ENCODE measurements at regions not wholly inside any gene's neighbourhood (a gene's known extent, or its start where the extent isn't known, plus 50 kb on each side); places are given as distances from the start of the nearest gene placed in this dataset.

- Histone ChIP-seq H2AFZ (ENCODE audit: insufficient read depth, low read depth, low read length, poor library complexity, severe bottlenecking) (no peak overlapping the region), H3K4me2 (replicated peaks; ENCODE audit: extremely low read depth, low read length, poor library complexity, severe bottlenecking) (no peak overlapping the region), H3K4me1 (ENCODE audit: control insufficient read depth in 1 of 2, insufficient read depth in 2 of 2, low read length in 2 of 2) (no peaks in the 10 kb centered on the region), H3K9me3 (replicated peaks in 1 of 2; ENCODE audit: control insufficient read depth in 1 of 2, insufficient read depth in 1 of 2, low read length in 2 of 2) (peaks cover 0 to 4% of the 10 kb centered on the region in 2 donors), H3K79me2 (ENCODE audit: insufficient read depth, low read length) (no peaks in the 10 kb centered on the region), H3K4me3 (replicated peaks in 1 of 3; ENCODE audit: low read depth in 2 of 3, low read length in 3 of 3) (no peak overlapping the region), H3K27ac (ENCODE audit: low read depth in 1 of 2, low read length in 2 of 2) (no peak overlapping the region), H4K20me1 (ENCODE audit: insufficient read depth, low read length) (no peaks in the 10 kb centered on the region), H3K27me3 (ENCODE audit: control insufficient read depth in 2 of 2, insufficient read depth in 2 of 2, low read length in 2 of 2) (no peaks in the 10 kb centered on the region), H3K9ac (ENCODE audit: insufficient read depth, low read length, poor library complexity, severe bottlenecking) (no peak overlapping the region), H3K36me3 (replicated peaks in 1 of 2; ENCODE audit: control insufficient read depth in 1 of 2, insufficient read depth in 2 of 2, low read length in 2 of 2) (no peaks in the 10 kb centered on the region)
- intact Hi-C loops (cut with micrococcal nuclease) = no loop called here
- no peak overlapping the region for H3K27ac Mint-ChIP-seq
- peaks cover 0 to 2% (median 0%) of the 10 kb centered on the region in 3 donors for H3K27me3 Mint-ChIP-seq (ENCODE audit: low read depth in 3 of 3)
- WGBS (ENCODE audit: insufficient coverage) = 100% methylated on average over 3 of the region's 3 CpGs
- no peaks in the 10 kb centered on the region for H3K36me3 Mint-ChIP-seq
- DNase-seq = no peak
- peaks cover 2 to 6% (median 5%) of the 10 kb centered on the region in 7 donors for H3K9me3 Mint-ChIP-seq
- H3K4me1 Mint-ChIP-seq = no peaks in the 10 kb centered on the region
- no peak overlapping the region for H3K4me3 Mint-ChIP-seq
- TF ChIP-seq, protein P1, sequence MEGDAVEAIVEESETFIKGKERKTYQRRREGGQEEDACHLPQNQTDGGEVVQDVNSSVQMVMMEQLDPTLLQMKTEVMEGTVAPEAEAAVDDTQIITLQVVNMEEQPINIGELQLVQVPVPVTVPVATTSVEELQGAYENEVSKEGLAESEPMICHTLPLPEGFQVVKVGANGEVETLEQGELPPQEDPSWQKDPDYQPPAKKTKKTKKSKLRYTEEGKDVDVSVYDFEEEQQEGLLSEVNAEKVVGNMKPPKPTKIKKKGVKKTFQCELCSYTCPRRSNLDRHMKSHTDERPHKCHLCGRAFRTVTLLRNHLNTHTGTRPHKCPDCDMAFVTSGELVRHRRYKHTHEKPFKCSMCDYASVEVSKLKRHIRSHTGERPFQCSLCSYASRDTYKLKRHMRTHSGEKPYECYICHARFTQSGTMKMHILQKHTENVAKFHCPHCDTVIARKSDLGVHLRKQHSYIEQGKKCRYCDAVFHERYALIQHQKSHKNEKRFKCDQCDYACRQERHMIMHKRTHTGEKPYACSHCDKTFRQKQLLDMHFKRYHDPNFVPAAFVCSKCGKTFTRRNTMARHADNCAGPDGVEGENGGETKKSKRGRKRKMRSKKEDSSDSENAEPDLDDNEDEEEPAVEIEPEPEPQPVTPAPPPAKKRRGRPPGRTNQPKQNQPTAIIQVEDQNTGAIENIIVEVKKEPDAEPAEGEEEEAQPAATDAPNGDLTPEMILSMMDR (IDR thresholded peaks at IDR 0.05) = no peak
Measured at GRCh38 chr13:34322743-34323074, 504.8 kb downstream of the RFC3 start.

DNA sequence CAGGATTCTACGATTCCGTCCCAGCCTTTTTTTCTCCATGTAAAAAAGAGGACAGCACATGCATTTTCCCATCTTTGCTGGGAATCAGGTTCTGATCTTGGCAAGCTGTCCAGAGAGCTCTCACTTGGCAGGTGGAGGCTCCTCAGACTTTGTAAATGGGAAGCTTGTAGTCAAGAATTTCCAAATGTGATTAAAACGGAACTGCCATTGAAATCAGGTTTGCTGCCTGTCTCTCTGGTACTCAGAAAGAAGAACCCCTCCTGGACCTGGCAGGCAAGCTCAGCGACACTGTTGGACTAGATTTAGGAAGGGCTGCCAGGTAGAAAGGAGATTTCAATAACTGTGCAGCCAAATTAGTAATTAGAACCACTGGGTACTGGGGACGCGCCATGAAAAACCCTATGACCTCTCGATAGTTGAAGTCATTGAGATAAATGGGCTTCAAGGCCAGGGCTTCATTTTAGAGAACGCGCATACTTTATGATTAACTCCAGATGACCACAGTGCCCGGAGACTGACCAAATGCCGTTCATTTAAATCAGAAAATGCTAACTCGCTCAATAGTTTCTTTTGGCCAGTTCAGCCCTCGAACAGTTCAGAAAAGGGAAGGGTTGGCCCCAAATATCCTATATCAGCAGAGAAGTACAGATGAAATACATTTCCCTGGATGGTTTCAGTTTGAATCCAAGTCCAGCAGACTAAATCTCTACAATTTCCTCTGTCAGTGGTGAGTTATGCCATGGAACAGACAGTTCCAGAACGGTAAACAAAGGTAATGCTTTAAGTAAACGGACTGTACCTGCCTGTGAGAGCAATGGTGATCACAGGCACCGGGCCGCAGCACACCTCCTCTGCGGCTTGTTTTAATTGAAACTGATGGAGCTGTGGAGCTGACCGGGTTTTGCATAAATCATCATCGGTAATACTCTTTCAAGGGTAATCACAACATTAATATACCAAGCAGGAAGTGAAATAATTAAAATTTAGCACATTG, 517.4 kb downstream of the RFC3 start:
- no peaks in the 10 kb centered on the region for H3K27me3 ChIP-seq (ENCODE audit: control insufficient read depth in 2 of 2, insufficient read depth in 2 of 2, low read length in 2 of 2)
- Mint-ChIP-seq H3K27ac (no peak overlapping the region), H3K9me3 (peaks cover 11 to 34% (median 25%) of the 10 kb centered on the region in 7 donors), H3K36me3 (no peaks in the 10 kb centered on the region), H3K27me3 (ENCODE audit: low read depth in 3 of 3) (no peaks in the 10 kb centered on the region), H3K4me1 (no peaks in the 10 kb centered on the region), H3K4me3 (no peak overlapping the region)
- no peak overlapping the region for H3K9ac ChIP-seq (ENCODE audit: insufficient read depth, low read length, poor library complexity, severe bottlenecking)
- no peak overlapping the region for H3K27ac ChIP-seq (ENCODE audit: low read depth in 1 of 2, low read length in 2 of 2)
- H2AFZ ChIP-seq (ENCODE audit: insufficient read depth, low read depth, low read length, poor library complexity, severe bottlenecking) = no peak overlapping the region
- intact Hi-C loops (cut with micrococcal nuclease) = no loop called here
- DNase-seq = no peak
- TF ChIP-seq, protein P1 (IDR thresholded peaks at IDR 0.05) = no peak
- WGBS (ENCODE audit: insufficient coverage) = 87% methylated on average over 10 of the region's 20 CpGs
- H3K36me3 ChIP-seq (replicated peaks in 1 of 2; ENCODE audit: control insufficient read depth in 1 of 2, insufficient read depth in 2 of 2, low read length in 2 of 2) = no peaks in the 10 kb centered on the region
- H3K4me3 ChIP-seq (replicated peaks in 1 of 3; ENCODE audit: low read depth in 2 of 3, low read length in 3 of 3) = no peak overlapping the region
- H3K79me2 ChIP-seq (ENCODE audit: insufficient read depth, low read length) = no peaks in the 10 kb centered on the region
- H3K4me1 ChIP-seq (ENCODE audit: control insufficient read depth in 1 of 2, insufficient read depth in 2 of 2, low read length in 2 of 2) = no peaks in the 10 kb centered on the region
- no peak overlapping the region for H3K4me2 ChIP-seq (replicated peaks; ENCODE audit: extremely low read depth, low read length, poor library complexity, severe bottlenecking)
- peaks cover 28 to 58% of the 10 kb centered on the region in 2 donors for H3K9me3 ChIP-seq (replicated peaks in 1 of 2; ENCODE audit: control insufficient read depth in 1 of 2, insufficient read depth in 1 of 2, low read length in 2 of 2)
- H4K20me1 ChIP-seq (ENCODE audit: insufficient read depth, low read length) = no peaks in the 10 kb centered on the region
